ENCODE measurements at regions not wholly inside any gene's neighbourhood (a gene's known extent, or its start where the extent isn't known, plus 50 kb on each side); places are given as distances from the start of the nearest gene placed in this dataset.

DNA sequence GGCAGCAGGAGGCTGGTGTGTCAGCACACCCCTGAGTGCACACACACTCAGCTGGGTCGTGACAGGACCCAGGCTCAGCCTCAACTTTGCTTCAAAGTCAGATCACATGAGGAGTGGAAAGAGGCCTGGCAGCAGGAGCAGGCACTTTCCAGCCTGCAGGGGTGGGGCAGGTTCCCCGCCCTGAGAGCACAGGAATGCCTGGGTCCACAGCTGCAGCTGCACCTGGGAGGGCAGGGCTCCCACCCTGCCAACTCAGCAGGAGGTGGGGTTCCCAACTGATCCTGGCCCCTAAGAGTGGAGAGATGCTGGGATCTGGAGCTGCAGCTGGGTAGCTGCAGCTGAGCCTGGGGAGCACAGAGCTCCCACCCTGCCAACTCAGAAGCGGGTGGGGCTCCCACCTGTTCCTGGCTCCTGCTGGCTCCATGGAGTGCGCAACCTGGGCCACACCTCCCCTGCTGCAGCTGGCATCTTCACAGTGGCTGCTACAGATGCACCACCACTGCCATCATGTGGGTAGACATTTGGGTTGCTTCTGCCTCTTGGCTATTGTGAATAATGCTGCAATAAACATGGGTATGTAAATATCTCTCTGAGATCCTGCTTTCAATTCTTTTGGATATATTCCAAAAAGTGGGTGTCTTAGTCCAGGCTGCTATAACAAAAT, 415.4 kb downstream of the TTLL7 start:
- peaks cover 16% of the 10 kb centered on the region for H3K9me3 Mint-ChIP-seq (ENCODE audit: insufficient read depth)
- ChIA-PET CTCF (no interaction called here), POLR2A (no interaction called here)
- ATAC-seq (no peak), DNase-seq (peak; percentile 48)
- peaks cover 2% of the 10 kb centered on the region for H3K36me3 Mint-ChIP-seq (ENCODE audit: low read depth)
- H3K27me3 Mint-ChIP-seq (ENCODE audit: low read depth), result no peaks in the 10 kb centered on the region
- no peaks in the 10 kb centered on the region for H3K4me1 Mint-ChIP-seq (ENCODE audit: low read depth)
- H3K27ac Mint-ChIP-seq, result no peak overlapping the region
- no peak overlapping the region for H3K4me3 Mint-ChIP-seq

DNA sequence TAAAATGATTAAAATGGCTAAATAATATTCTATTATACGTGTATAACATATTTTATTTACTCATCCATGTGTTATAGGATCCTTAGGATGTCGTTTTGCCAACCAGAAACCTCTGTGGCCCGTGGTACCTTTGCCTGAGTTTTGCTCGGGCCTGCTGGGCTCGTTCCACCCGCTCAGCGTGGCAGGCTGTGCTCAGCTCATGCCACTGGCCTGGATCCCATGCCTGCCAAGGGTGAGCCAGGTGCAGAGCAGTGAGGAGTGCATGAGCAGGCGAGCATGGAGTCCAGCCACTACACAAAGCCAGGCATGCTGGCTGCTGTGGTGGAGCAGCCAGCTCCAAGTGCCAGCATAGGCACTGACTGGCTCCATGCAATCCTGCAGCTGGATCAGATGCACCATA, 417.2 kb downstream of the TTLL7 start:
- Mint-ChIP-seq H3K4me1 (ENCODE audit: low read depth) (no peaks in the 10 kb centered on the region), H3K27ac (no peak overlapping the region), H3K4me3 (no peak overlapping the region), H3K27me3 (ENCODE audit: low read depth) (no peaks in the 10 kb centered on the region), H3K9me3 (ENCODE audit: insufficient read depth) (peaks cover 16% of the 10 kb centered on the region), H3K36me3 (ENCODE audit: low read depth) (peaks cover 2% of the 10 kb centered on the region)
- CTCF ChIA-PET, result no interaction called here
- DNase-seq (no peak), ATAC-seq (no peak)
- POLR2A ChIA-PET, result interaction anchor here (0.6 kb wide), 1 partner anchor 23 kb away, joined by 3 read pairs; no protein-coding TSS in a partner anchor

DNA sequence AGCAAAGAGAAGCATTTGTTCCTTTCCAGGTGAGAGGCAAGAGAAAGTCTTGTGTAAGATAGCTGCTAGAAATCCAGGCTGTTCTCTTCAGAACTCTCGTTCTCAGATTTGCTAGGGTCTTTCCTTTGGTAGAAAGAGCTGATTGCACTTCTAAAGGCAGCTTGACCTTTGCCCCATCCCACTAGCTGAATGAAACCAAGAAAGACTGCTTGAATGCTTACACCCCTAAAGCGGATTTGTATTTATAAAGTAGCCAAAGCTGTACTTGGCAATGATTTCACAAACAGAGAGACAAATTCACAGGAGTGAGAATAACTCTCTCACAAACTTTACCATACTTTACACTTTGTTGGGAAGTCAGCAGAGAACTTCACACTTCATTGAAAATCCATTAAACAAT, 424.1 kb downstream of the TTLL7 start:
- H3K27ac Mint-ChIP-seq, result no peak overlapping the region
- H3K4me1 Mint-ChIP-seq (ENCODE audit: low read depth), result no peaks in the 10 kb centered on the region
- no peaks in the 10 kb centered on the region for H3K9me3 Mint-ChIP-seq (ENCODE audit: insufficient read depth)
- H3K36me3 Mint-ChIP-seq (ENCODE audit: low read depth), result no peaks in the 10 kb centered on the region
- POLR2A ChIA-PET, result no interaction called here
- CTCF ChIA-PET, result no interaction called here
- no peaks in the 10 kb centered on the region for H3K27me3 Mint-ChIP-seq (ENCODE audit: low read depth)
- H3K4me3 Mint-ChIP-seq, result no peak overlapping the region
- ATAC-seq (no peak), DNase-seq (no peak)

DNA sequence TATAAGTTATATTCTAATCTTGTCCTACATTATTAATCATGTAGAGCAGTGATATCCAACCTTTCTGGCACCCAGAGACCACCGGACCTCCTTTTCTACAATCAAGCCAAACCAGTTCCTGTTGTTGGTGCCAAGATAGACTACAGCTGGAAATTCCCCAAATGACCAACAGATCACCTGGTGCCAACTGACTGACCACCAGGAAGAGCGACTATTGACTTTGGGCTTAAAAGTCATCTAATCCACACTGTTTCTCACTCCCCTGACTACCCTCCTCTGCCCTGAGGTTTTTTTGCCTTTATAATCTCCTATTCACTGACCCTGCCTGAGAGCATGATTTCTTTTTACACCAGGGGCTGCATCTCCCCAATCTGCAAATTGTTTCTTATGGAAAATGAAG, 425.2 kb downstream of the TTLL7 start:
- Mint-ChIP-seq H3K9me3 (ENCODE audit: insufficient read depth) (no peaks in the 10 kb centered on the region), H3K27me3 (ENCODE audit: low read depth) (no peaks in the 10 kb centered on the region), H3K27ac (no peak overlapping the region), H3K4me1 (ENCODE audit: low read depth) (no peaks in the 10 kb centered on the region), H3K4me3 (no peak overlapping the region), H3K36me3 (ENCODE audit: low read depth) (no peaks in the 10 kb centered on the region)
- ChIA-PET POLR2A (no interaction called here), CTCF (no interaction called here)
- ATAC-seq (no peak), DNase-seq (no peak)

DNA sequence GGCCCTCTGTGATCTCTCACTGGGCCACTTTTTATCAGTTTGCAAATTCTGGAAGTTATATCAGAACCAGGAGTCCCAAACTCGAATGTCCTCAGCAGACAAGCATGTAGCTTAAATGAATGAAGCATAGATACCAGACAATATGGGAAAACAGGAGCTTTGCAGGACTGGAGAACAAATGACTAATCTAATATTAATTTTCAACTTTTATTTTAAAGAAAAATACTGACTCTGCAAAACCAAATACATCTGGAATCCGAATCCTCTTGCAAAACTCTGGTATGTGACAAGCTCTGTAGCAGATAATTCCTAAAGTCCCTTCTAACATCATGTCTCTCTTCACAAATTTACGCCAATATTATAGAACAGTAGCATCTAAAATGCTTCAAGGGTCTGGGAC, 427.4 kb downstream of the TTLL7 start:
- Mint-ChIP-seq H3K27me3 (ENCODE audit: low read depth) (no peaks in the 10 kb centered on the region), H3K9me3 (ENCODE audit: insufficient read depth) (no peaks in the 10 kb centered on the region), H3K4me1 (ENCODE audit: low read depth) (no peaks in the 10 kb centered on the region), H3K4me3 (no peak overlapping the region), H3K36me3 (ENCODE audit: low read depth) (no peaks in the 10 kb centered on the region), H3K27ac (no peak overlapping the region)
- POLR2A ChIA-PET, result no interaction called here
- CTCF ChIA-PET, result no interaction called here
- DNase-seq, result no peak
- no peak for ATAC-seq

DNA sequence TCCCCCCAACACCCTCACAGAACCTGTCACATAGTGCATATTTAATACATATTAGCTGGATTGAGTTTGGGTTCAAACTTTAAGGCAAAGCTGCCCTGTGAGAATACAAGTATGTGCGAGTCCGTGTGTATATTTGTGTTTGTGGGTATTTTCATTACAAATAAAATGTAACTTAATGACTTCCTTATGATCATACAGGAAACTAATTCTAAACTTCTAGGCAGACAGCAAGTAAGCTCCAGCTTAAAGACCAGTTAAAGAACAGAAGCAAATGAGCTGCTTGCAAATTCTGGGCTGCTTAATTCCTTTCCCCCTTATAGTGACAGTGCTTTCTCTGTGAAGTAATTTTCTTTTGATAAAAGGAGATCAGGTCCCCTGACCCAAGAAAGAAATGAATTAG, 437.6 kb downstream of the TTLL7 start:
- DNase-seq (no peak), ATAC-seq (no peak)
- Mint-ChIP-seq H3K4me1 (ENCODE audit: low read depth) (no peaks in the 10 kb centered on the region), H3K27me3 (ENCODE audit: low read depth) (no peaks in the 10 kb centered on the region), H3K36me3 (ENCODE audit: low read depth) (no peaks in the 10 kb centered on the region), H3K27ac (no peak overlapping the region), H3K4me3 (no peak overlapping the region), H3K9me3 (ENCODE audit: insufficient read depth) (no peaks in the 10 kb centered on the region)
- ChIA-PET CTCF (no interaction called here), POLR2A (no interaction called here)

DNA sequence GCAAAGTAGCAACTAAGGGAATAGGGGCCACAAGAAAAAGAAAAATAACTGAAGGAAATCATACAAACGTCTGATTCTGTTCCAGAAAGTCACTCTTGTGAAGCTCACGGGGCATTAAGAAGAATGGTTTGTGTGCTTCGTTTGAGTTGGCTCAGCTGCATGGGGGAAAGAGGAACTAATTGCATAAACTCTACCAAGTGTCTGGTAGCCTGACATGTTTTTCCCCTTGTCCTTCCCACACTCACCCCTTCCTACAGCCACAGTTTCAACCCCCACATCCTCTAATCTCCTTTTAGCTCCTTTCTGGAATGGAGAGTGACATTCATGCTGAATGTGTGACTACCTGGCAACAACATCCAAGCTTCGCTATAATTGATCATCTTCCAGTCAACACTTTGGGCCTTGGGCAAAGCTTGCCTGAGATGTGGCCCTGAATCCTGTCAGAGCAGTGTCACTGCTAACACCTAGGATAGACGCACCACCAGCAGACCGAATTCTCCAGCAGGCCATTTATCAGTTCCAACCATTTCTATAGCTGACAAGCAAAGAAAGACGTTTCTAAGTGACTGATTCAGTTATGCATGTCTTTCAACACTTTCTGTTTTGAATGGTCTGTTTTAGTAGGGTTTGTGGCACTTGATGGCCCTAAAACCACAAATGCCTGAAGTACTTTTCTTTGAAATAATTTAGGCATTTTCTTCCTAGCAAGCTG, 439.6 kb downstream of the TTLL7 start:
- ChIA-PET CTCF (interaction anchor here (1.2 kb wide), 1 partner anchor 14 kb away, joined by 3 read pairs; no protein-coding TSS in a partner anchor), POLR2A (interaction anchor here (0.6 kb wide), 1 partner anchor 22 kb away, joined by 3 read pairs; no protein-coding TSS in a partner anchor)
- Mint-ChIP-seq H3K27me3 (ENCODE audit: low read depth) (no peaks in the 10 kb centered on the region), H3K36me3 (ENCODE audit: low read depth) (no peaks in the 10 kb centered on the region), H3K4me3 (no peak overlapping the region), H3K27ac (no peak overlapping the region), H3K4me1 (ENCODE audit: low read depth) (no peaks in the 10 kb centered on the region), H3K9me3 (ENCODE audit: insufficient read depth) (no peaks in the 10 kb centered on the region)
- no peak for ATAC-seq
- no peak for DNase-seq

DNA sequence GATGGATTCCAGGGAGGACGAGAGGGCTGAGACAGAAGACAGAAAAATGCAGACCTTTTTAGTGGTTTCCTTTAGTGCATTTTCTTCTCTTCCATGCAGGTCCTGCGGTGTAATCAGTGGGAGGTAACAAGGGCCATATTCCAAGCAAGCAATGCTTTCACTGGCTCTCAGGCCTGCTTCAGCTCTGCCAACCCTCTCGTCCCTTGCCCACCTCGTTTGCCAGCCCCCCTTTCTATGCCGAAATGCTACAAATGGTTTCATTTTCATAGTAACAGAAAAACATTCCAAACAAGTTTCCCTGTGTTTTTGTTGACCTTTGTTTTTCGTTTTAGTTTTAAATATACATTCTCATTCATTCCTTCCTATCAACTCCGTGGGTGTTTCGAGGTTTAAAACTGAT, 443.1 kb downstream of the TTLL7 start:
- no peaks in the 10 kb centered on the region for H3K27me3 Mint-ChIP-seq (ENCODE audit: low read depth)
- no peak overlapping the region for H3K4me3 Mint-ChIP-seq
- no peaks in the 10 kb centered on the region for H3K9me3 Mint-ChIP-seq (ENCODE audit: insufficient read depth)
- H3K36me3 Mint-ChIP-seq (ENCODE audit: low read depth), result no peaks in the 10 kb centered on the region
- DNase-seq (no peak), ATAC-seq (no peak)
- no peak overlapping the region for H3K27ac Mint-ChIP-seq
- H3K4me1 Mint-ChIP-seq (ENCODE audit: low read depth), result no peaks in the 10 kb centered on the region
- CTCF ChIA-PET, result no interaction called here
- POLR2A ChIA-PET, result no interaction called here

DNA sequence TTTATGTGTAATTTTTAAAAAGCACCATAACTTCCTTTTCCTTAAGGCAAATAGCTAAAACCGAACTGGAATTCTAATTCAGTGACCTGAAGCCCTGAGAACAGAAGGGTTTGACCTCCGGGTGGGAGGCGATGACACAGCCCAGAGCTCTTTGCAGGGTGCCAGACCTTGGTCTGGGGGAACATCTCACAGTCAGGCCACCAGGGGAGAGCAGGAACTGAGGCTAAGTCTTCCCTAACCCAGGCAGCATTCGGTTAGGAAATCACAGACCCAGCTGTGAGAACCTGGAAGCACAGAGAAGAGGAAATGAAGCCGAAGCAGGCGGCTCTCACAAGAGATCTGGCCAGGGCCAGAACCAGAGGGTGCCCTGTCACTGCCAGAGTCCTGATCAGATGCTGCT, 444.8 kb downstream of the TTLL7 start:
- no peak overlapping the region for H3K4me3 Mint-ChIP-seq
- ATAC-seq (no peak), DNase-seq (no peak)
- ChIA-PET POLR2A (no interaction called here), CTCF (no interaction called here)
- no peaks in the 10 kb centered on the region for H3K27me3 Mint-ChIP-seq (ENCODE audit: low read depth)
- no peaks in the 10 kb centered on the region for H3K9me3 Mint-ChIP-seq (ENCODE audit: insufficient read depth)
- H3K36me3 Mint-ChIP-seq (ENCODE audit: low read depth), result no peaks in the 10 kb centered on the region
- no peaks in the 10 kb centered on the region for H3K4me1 Mint-ChIP-seq (ENCODE audit: low read depth)
- no peak overlapping the region for H3K27ac Mint-ChIP-seq

DNA sequence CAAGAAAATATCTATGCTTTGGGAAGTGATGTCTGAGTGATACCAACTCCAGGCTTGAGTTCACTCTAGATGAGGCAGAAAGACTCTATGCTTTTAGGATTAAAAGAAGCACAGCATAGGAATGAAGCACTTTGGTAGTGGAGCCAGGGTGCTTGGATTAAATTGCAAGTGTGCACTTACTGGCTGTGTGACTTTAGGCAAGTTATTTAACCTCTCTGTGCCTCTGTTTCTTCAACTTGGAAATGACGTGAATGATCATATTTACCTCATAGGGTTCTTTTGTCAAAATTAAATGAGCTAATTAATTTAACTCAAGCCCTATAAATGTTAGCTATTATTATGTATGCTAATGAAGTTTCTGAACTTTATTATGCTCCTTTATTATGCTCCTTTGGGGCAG, 446.1 kb downstream of the TTLL7 start:
- no peak overlapping the region for H3K4me3 Mint-ChIP-seq
- POLR2A ChIA-PET, result no interaction called here
- no peaks in the 10 kb centered on the region for H3K9me3 Mint-ChIP-seq (ENCODE audit: insufficient read depth)
- no peak overlapping the region for H3K27ac Mint-ChIP-seq
- no peak for ATAC-seq
- H3K27me3 Mint-ChIP-seq (ENCODE audit: low read depth), result no peaks in the 10 kb centered on the region
- CTCF ChIA-PET, result no interaction called here
- no peaks in the 10 kb centered on the region for H3K4me1 Mint-ChIP-seq (ENCODE audit: low read depth)
- H3K36me3 Mint-ChIP-seq (ENCODE audit: low read depth), result no peaks in the 10 kb centered on the region
- DNase-seq, result no peak

DNA sequence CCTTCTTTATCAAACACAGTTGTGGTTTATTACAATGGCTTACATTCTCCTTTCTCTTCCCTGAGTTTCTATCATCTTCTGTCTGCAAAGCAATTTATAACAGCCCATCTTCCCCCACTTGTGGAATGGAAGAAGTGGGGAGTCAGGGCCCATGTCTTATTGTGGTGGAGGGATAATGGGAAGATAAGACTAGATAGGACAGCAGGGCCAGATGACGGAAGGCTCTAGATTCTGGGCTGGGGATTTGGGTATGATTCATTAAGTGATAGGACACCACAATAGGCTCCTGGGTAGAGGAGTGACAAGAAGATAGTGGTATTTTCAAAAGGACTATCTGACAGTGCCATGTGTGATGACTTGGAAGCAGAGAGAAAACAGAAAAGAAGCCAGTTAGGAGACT, 450.6 kb downstream of the TTLL7 start:
- DNase-seq (no peak), ATAC-seq (no peak)
- POLR2A ChIA-PET, result no interaction called here
- Mint-ChIP-seq H3K4me3 (no peak overlapping the region), H3K27ac (no peak overlapping the region), H3K27me3 (ENCODE audit: low read depth) (no peaks in the 10 kb centered on the region), H3K4me1 (ENCODE audit: low read depth) (peaks cover 1% of the 10 kb centered on the region), H3K9me3 (ENCODE audit: insufficient read depth) (no peaks in the 10 kb centered on the region), H3K36me3 (ENCODE audit: low read depth) (no peaks in the 10 kb centered on the region)
- CTCF ChIA-PET, result no interaction called here

DNA sequence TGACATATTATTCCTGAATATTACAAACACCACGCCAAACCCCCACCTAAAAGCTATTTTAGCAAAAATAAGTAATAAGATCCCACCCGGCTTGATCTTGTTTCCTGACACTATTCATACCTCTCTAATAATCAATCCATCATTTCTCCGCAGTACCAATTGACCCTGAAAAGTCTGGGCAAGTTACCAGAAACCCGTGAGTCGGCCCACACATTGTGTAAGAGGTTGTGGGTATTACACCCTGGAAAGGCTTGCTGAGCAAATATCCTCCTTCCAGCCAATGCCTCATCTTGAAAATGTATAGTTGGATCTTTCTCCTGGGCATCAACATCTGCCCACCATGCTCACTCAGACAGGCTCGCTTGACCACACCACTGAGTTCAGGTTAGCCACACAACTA, 451.0 kb downstream of the TTLL7 start:
- Mint-ChIP-seq H3K27ac (no peak overlapping the region), H3K36me3 (ENCODE audit: low read depth) (no peaks in the 10 kb centered on the region), H3K9me3 (ENCODE audit: insufficient read depth) (no peaks in the 10 kb centered on the region), H3K4me3 (no peak overlapping the region), H3K4me1 (ENCODE audit: low read depth) (peaks cover 1% of the 10 kb centered on the region), H3K27me3 (ENCODE audit: low read depth) (no peaks in the 10 kb centered on the region)
- DNase-seq, result no peak
- POLR2A ChIA-PET, result no interaction called here
- ATAC-seq, result no peak
- CTCF ChIA-PET, result no interaction called here

DNA sequence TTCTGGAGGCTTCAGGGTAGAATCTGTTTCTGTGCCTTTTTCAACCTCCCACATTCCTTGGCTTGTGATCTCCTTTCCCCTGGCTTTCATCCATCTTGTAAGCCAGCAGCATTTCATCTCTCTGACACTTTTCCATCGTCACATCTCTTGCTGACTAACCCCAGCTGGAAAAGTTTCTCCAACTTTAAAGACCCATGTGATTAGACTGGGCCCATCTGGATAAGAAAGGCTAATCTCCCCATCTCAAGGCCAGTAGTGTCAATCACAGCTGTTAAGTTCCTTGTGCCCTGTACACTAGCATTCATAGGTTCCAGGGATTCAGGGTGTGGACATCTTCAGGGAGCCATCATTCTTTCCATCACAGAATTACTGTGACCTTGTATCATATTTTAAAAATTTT, 452.1 kb downstream of the TTLL7 start:
- H3K27me3 Mint-ChIP-seq (ENCODE audit: low read depth), result no peaks in the 10 kb centered on the region
- no peak overlapping the region for H3K27ac Mint-ChIP-seq
- H3K36me3 Mint-ChIP-seq (ENCODE audit: low read depth), result no peaks in the 10 kb centered on the region
- DNase-seq, result no peak
- ATAC-seq, result no peak
- no peak overlapping the region for H3K4me3 Mint-ChIP-seq
- peaks cover 1% of the 10 kb centered on the region for H3K4me1 Mint-ChIP-seq (ENCODE audit: low read depth)
- H3K9me3 Mint-ChIP-seq (ENCODE audit: insufficient read depth), result no peaks in the 10 kb centered on the region
- CTCF ChIA-PET, result no interaction called here
- POLR2A ChIA-PET, result no interaction called here

Measured in activated CD8-positive, alpha-beta T cell treated with anti-CD3 and anti-CD28 coated beads, Interleukin-2, amount 10 ng/mL, durations not matched to agents 7 days and 5 days (primary cell).